KBM-7 (cell line): ENCODE measurements at regions not wholly inside any gene's neighbourhood (a gene's known extent, or its start where the extent isn't known, plus 50 kb on each side); places are given as distances from the start of the nearest gene placed in this dataset.

ENCODE experiments used
- DNase-seq: peaks from one replicate; pipeline ENCODE4 v3.0.0-alpha.2; 2015
- in situ Hi-C: fragments of 300-500 bp; cut with MboI; formaldehyde crosslinking; loops from 2 replicates; pipeline ENCODE4 v1.14.3; 2020; ENCODE audit warnings: low sequenced_read_pairs, low pct_unique_long_range_greater_than_20kb, mixed read lengths

GRCh38 chr12:58814036-58814435 is 106.3 kb downstream of the LRIG3 start:
- no peak for DNase-seq

DNA sequence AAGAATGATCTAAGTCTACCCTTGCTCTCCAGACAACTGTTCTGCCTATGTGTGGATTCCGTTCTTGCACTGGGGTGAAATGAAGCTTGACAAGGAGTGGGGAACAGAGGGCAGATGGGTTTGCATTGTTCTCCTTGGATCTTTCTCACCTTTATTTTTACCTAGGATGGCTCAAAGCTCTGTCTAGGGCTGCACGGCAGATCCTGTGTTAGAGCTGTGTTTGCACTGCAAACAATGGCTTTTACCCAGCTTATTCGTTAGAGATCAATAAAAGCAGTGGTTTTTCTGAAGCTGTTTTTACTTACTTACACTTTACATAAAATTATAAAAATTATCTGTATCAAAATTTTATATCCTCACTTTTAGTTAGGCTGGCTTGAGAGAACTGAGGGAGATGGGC is 105.1 kb downstream of the LRIG3 start:
- DNase-seq, result no peak
- in situ Hi-C loops, result no loop called here

More at GRCh38 chr12:58814036-58814435, 106.3 kb downstream of the LRIG3 start:
- in situ Hi-C loops, result no loop called here

GRCh38 chr12:58818546-58818945 is 101.8 kb downstream of the LRIG3 start:
- in situ Hi-C loops, result no loop called here
- DNase-seq, result no peak

GRCh38 chr12:58819345-58819744 is 101.0 kb downstream of the LRIG3 start:
- in situ Hi-C loops, result no loop called here
- no peak for DNase-seq

- DNase-seq, result no peak
- in situ Hi-C loops, result no loop called here
These were observed 100.3 kb downstream of the LRIG3 start for GRCh38 chr12:58819985-58820384.
